ENCODE measurements at regions not wholly inside any gene's neighbourhood (a gene's known extent, or its start where the extent isn't known, plus 50 kb on each side); places are given as distances from the start of the nearest gene placed in this dataset.
"Not testable (repeated sequence)": the region's sequence is repeated elsewhere in the genome, so short reads cannot be mapped to it uniquely, and the experiment has no call there.

DNA sequence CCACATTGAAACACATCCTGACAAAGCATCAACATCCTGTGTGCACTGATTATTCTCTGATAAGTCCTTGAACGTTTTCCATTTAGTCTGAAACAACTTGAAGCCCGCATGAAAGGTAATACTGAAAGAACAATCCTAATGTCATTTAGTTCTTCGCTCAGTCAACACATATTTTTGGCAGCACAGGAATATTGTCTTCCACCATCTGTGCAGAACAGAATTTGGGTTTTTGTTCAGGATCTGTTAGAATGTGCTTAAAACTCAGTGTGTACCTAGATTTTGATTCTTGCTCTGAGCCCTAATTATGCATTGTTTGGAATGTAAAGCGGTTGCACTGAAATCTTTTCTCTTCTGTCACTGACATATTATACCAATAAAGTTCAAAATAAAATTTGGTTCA is 1036.6 kb downstream of the CDH11 start:
- no peak for DNase-seq

DNA sequence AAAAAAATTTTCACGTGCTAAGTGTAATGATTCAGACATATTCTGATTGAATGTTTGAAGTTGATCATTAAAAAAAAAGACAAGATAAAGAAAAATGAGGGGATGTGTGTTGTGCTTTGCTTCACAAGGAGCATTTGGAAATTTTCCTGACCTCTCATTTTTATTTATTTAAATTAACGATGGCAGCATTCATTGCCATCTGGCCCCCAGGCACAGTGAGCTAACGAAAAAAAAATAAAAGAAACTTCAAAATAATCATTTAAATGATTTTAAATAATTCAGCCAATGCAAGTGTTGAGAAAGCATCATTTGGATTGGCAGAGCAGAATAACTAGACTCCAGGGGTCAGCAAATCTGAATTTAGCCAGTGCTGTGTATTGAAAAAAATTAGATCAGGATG is 1037.2 kb downstream of the CDH11 start:
- DNase-seq: no peak

DNA sequence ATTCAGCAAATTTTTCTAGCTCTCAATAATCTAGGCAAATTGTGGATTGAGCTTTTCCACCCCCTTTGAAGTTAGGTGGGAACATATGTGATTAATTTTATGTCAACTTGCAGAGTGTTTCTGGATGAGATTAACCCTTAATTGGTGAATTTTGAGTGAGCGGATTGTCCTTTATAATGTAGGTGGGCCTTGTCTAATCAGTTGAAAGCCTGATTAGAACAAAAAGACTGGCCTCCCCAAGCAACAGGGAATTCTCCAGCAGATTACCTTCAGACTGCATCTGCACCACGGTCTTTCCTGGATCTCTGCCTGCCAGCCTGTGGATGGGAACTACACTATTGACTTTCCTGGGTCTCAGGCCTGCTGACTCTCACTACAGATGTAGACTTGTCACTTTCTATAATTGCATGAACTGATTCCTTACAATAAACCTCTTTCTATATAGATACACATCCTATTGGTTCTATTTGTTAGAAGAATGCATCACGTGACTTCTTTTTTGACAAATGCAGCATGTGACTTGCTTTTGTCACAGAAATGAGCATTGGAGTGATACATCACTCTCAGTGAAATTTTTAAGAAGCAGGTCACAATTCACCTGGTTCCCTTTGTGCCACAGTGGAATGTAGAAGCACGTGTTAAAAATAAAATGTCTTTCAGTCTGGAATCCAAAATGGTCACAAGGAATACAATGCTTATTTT is 1038.3 kb downstream of the CDH11 start:
- no peak for DNase-seq

DNA sequence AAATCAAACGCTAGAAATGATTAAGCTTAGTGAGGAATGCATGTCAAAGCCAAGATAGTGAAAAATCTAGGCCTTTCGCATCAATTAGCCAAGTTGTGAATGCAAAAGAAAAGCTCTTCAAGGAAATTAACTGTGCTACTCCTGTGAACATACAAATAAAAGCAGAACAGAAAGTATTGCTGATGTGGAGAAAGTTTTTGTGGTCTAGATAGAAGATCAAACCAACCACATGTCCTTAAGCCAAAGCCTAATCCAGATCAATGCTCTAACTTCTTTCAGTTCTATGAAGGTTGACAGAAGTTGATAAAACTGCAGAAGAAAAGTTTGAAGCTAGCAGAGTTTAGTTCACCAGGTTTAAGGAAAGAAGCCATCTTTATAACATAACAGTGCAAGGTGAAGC is 1044.6 kb downstream of the CDH11 start:
- no peak for DNase-seq

DNA sequence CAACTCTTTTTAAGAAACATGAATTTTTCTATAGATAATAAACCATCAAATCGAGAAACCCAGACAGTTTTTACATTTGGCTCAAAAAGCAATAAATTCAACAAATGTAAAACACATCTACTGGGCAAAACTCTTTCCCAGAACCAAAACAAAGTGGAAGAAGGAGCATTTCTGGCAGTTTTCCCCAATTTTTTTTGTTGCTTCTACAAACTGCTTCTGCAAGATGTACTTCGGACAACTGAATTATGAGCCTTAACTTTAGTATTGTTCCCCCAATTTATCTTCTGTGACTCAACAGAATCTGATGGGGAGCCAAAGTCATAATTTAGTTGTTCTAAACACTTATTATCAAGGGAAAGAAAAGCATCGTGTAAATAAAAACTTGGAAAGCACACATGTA is 1047.2 kb downstream of the CDH11 start:
- DNase-seq: no peak

DNA sequence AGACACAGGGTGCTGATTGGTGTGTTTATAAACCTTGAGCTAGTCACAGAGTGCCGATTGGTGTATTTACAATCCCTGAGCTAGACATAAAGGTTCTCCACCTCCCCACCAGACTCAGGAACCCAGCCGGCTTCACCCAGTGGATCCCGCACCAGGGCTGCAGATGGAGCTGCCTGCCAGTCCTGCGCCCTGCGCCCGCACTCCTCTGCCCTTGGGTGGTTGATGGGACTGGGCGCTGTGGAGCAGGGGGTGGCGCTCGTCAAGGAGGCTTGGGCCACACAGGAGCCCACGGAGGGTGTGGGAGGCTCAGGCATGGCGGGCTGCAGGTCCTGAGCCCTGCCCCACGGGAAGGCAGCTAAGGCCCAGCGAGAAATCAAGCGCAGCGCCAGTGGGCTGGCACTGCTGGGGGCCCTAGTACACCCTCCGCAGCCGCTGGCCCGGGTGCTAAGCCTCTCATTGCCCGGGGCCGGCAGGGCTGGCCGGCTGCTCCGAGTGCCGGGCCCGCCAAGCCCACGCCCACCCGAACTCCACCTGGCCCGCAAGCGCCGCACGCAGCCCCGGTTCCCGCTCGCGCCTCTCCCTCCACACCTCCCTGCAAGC is 1049.6 kb downstream of the CDH11 start:
- not testable (repeated sequence) for DNase-seq

DNA sequence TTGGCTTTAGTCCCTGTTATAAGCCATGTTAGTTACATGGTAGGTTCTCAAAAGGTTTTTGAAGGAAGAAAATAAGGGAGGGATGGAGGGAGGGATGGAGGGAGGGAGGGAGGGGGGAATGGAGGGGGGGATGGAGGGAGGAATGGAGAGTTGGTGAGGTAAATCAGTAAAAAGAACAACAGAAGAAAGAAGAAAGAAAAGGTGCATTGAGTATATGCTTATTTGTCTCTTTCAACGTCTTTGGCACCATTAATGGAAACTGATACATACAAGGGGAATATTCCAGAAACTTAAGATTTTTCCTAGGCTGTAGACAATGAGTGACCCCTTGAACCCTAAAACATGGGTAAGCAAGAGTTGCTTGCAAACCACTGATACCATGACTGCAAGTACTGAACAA is 1056.3 kb downstream of the CDH11 start:
- DNase-seq: no peak

DNA sequence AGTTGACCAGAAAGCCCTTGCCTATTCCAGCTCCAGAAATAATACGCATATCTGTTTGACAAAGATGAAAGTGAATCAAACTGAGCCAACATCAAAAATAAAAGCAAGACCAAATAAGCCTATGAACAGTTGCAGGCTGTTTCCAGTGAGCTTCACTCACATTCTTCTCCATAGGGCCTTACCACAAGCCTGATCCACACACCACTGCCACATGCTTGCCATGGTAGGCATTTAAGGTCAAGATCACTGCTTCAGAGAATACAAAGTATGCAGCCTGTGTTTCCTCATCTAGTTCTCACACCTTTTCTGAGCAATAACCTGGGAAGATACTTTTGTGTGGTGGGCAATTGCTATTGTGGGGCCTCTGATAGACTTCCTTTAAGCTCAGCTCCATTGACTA is 1060.2 kb downstream of the CDH11 start:
- no peak for DNase-seq

DNA sequence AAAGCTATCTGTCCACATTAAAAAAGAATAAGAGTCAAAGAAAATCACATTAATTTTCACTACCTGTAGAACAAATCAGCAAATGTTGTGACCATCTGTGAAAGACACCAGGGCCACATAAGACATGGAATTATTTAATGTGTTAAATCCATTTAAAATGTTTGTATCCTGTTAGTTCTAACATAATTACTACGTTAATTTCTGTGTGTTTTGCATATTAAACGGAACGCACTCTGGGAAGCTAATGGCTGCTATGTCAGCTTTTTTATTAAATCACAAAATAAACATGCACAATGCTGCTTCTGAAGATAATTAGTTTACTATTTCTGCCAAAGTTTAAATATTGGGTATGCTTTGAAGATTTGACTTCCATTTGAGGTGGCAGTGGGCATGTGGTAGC is 1061.2 kb downstream of the CDH11 start:
- no peak for DNase-seq

DNA sequence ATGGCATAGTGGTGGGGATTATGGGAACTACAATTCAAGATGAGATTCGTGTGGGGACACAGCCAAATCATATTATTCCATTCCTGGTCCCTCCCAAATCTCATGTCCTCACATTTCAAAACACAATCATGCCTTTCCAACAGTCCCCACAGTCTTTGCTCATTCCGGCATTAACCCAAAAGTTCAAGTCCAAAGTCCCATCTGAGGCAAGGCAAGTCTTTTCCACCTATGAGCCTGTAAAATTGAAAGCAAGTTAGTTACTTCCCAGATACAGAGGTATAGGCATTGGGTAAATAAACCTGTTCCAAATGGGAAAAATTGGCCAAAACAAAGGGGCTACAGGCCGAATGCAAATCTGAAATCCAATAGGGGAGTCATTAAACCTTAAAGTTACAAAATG is 1063.2 kb downstream of the CDH11 start:
- no peak for DNase-seq

DNA sequence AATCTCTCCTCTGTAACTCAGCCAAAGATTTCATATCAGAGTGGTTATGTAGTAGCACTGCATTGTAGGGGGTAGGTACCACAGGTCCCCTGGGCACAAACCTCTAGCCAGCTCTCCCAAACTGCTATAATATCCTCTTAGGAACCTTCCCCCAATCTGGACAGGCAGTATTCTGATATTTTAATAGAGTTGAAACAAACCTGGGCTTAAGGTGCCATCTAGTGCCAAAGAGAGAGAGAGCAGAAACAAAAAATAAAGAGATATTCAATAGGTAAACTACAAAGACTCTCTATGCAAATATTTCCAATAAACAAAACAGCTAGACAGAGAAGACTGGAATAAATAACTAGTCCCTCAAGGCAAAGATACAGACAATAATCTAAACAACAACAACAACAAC is 1070.0 kb downstream of the CDH11 start:
- DNase-seq: peak; percentile 1

DNA sequence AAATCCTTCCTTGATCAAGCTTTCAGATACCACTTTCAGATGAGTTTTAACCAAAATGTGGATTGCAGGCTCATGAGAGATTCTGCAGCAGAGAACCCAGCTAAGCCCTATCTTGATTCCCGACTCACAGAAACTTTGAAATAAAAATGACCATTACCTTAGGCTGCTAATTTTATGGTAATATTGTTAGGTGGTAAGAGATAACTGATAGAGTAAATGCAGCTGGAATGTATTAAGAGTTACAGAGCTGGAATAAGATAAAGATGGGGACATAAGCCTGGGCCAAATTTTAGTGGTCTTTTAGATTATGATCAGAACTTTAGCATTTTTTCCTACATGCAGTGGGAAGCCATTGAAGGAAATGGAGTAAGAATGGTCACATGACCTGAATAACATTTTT is 1074.0 kb downstream of the CDH11 start:
- no peak for DNase-seq

DNA sequence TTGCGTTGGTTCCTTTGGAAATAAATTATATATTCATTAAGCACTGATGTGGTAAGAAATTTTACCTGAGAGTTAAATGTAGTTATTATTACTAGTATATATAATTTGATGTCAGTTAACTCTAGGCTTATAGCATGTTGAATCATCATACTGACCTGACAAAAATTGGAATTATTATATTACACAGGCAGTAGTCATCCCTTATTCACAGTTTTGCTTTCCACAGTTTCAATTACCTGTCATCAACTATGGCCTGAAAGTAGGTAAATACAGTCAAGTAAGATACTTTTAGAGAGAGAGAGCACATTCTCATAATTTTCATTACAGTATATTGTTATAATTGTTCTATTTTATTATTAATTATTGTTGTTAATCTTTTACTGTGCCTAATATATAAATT is 1074.7 kb downstream of the CDH11 start:
- no peak for DNase-seq

DNA sequence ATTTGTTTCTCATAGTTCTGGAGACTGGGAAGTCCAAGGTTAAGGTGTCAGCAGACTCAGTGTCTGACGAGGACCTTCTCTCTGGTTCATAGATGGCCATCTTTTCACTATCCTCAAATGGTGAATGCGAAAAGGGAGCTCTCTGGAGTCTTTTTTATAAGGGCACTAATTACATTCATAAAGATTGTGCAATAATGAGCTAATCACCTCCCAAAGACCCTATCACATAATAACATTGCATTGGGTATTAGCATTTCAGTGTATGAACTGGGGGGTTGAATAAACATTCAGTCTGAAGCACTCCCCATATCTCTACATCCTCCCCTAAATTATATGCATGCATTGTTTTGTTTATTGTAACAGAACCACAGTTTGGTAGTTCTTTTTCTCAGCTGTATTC is 1086.5 kb downstream of the CDH11 start:
- DNase-seq: no peak

DNA sequence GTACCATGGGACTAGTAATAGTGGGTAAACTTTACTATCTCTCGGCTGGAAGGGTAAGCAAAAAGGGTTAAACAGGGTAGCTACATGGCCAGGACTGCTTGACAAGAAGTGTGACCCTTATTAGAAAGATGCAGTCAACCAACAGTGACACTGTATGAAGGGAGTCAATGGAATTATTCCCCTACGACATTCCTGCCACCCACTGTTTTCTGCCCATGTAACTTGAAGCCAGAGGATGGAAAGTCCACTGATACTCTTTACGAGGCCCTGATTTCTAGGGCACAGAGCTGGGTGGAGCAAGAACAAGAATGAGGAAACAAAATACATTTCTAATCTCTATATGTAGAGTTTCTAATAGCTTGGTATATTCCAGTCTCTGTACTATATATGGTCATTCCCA is 1102.5 kb downstream of the CDH11 start:
- DNase-seq: no peak

DNA sequence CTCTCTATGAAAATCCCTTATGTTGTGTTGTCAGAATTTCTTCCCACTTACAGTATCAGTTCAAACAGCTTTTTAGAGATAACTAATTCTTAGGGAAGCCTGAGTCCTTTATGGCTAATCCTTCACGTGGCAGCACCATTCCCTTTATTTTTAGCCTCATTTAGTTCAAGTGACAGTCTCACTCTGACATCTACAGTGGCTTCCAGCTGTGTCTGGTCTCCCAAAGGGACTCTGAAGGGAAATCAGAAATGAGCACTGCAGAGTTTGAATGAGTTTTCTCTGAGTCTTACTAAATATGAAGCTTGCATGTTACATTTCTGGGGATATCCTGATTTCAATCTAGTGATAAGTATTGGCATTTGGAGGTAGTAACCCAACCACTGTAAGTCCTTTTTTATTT is 1104.1 kb downstream of the CDH11 start:
- peak; percentile 30 for DNase-seq

DNA sequence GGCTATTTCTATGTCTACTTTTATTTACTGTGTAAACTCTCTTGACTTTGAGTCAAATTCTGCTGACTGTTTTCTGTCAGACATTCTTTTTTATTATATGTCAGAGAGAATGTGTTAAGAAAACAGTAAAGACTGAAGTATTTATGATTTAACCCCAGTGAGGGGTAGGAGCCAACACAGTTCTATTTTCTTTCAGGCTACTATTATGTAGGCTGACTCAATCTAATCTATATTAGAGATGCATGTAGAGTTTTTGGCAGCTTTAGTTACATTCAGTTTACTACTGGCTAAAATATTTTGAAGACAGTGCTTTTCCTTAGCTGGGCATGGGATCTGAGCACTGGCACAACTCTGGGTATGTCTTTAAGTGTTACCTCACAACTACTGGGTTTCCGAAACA is 1108.0 kb downstream of the CDH11 start:
- DNase-seq: no peak

DNA sequence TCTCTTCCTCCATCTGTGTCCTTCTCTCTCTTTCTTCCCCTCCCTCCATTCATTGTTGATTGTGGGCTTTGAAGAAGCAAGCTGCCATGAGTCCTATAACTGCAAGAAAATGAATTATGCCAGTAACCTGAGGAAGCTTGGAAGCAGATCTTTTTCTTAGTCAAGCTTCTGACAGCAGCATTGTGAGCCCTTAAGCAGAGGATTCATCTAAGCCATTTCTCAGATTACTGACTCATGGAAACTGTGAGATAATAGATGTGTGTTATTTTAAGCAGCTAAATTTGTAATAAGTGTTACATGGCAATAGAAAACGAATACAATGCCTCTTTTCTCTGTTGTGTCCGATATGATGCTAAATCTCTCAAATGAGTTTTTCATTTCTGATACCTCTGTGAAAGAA is 1109.7 kb downstream of the CDH11 start:
- DNase-seq: no peak

DNA sequence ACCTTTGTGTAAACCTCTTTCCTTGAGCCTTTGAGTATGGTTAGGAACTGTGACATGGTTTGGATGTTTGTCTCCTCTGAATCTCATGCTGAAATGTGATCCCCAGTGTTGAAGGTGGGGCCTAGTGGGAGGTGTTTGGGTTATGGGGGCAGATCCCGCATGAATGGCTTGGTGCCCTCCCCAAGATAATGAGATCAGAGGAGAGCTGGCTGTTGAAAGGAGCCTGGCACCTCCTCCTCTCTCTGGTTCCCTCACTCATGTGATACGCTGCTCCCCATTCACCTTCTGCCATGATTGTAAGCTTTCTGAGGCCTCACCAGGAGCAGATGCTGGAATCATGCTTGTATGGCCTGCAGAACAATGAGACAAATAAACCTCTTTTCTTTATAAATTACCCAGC is 1110.2 kb downstream of the CDH11 start:
- DNase-seq: no peak

DNA sequence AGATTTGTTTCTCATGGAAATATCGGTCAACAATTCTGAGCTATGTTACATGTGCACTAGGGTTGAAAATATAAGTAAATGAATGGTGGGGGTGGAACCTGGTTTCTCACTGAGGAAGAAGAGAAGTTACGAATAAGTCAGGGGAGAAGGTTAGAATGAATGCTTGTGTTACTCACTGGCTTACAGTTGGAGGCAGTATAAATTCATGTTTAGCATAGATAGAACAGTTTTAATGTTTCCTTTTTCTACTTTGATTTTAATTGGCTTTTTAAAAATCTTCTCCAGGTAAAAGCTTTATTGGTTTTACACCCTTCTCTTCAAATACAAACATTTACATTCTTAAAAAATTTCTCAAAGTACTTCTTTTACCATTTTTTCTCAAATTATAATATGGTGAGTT is 1113.7 kb downstream of the CDH11 start:
- no peak for DNase-seq

DNA sequence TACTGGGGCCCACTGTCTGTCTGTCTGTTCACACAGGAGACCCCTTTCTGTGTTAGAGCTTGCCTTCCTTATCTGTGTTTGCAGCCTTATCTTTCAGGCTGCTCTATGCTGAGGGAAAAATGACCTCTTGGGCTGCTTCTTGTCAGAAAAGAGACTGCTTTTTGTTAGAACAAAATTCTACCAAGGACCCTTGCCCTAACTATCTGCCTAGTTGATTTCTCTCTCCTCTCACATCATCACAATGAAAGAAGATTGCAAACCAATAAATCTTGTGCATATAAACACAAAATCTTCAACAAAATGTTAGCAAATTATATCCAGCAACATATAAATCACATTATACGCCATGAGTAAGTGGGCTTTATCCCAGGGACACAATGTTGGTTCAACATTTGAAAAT is 1117.7 kb downstream of the CDH11 start:
- no peak for DNase-seq

DNA sequence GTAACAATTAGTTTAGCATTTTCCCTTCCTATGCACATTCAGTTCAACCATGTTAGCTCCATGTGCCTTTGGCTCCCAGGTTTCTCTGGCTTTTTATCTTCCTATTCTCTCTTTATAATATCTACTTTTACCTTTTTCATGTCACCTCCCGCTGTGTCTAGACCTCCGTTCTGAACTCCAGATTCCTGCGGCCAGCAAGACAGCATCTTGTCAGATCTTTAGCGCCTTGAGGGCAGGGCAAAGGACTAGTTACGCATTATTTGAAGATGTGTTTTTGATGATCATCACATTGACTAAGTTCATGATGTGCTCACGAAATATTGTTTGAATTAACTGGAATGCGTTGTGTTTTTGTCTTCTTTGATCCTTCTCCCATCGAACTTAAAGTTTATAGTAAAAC is 1126.8 kb downstream of the CDH11 start:
- DNase-seq: no peak

DNA sequence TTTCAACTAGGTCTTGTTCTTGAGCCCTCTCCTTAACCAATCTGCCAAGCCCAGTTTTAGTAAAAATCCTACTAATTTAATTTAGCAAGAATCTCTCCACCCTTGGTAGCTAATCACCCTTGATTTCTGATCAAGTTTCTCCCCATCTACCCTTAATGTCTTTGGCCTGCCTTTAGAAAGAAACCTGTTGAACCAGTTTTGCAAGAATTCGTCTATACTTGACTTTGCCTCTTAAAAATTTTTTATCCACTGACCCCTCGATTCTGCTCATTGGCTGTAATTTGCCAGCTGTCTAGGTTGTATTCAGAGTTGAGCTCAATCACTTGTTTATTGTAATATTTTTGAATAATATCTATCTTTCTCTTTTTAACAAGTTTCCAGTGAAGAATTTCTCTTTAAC is 1138.5 kb downstream of the CDH11 start:
- no peak for DNase-seq

DNA sequence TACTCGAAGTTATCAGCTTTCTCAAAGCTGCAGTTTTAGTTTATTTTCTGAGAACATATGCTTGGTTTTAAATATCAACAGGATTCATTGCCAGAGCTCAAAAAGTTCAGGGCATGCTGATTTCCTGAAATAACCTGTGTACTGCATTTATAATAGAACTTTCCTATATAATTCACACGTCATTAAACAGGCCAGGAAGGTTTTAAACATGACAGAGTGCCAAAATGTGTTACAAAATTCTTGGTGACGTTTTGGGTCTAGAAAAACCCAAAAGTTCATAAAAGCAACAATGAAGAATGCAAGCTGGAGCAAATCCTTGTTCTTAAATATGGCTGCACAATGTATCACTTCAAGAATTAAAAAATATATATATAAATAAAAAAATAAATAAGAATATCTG is 1139.1 kb downstream of the CDH11 start:
- DNase-seq: no peak

DNA sequence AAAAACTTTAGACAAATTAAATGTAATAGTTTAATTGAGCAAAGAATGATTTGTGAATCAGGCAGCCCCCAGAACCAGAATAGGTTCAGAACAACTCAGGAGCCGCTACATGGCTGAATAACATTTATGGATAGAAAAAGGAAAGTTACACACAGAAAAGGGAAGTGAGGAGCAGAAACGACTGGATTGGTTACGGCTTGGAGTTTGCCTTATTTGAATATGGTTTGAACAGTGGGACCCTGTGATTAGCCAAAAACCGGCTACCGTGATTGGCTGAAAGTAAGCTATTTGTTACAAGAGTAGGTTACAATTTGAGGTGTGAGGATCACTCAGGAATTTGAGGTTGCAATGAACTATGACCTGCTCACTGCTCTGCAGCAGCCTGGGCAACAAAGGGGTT is 1139.8 kb downstream of the CDH11 start:
- no peak for DNase-seq
